ENCODE measurements at regions not wholly inside any gene's neighbourhood (a gene's known extent, or its start where the extent isn't known, plus 50 kb on each side); places are given as distances from the start of the nearest gene placed in this dataset.
A peak's percentile ranks its signal among the peaks of the same experiment; 100 is the strongest.
"Not testable (repeated sequence)": the region's sequence is repeated elsewhere in the genome, so short reads cannot be mapped to it uniquely, and the experiment has no call there.

- no peak for DNase-seq
Observed at GRCh38 chr13:26484196-26484595, 73.3 kb upstream of the WASF3 start.

- DNase-seq, result no peak
Observed at GRCh38 chr13:26485288-26485687, 72.2 kb upstream of the WASF3 start.

GRCh38 chr13:26485786-26486185 is 71.7 kb upstream of the WASF3 start:
- DNase-seq, result no peak

- DNase-seq, result no peak
Observed at GRCh38 chr13:26486550-26486949, 70.9 kb upstream of the WASF3 start.

- DNase-seq, result no peak
Observed at GRCh38 chr13:26487781-26488180, 69.7 kb upstream of the WASF3 start.

- DNase-seq, result no peak
Observed at GRCh38 chr13:26488236-26489003, 69.1 kb upstream of the WASF3 start.

DNA sequence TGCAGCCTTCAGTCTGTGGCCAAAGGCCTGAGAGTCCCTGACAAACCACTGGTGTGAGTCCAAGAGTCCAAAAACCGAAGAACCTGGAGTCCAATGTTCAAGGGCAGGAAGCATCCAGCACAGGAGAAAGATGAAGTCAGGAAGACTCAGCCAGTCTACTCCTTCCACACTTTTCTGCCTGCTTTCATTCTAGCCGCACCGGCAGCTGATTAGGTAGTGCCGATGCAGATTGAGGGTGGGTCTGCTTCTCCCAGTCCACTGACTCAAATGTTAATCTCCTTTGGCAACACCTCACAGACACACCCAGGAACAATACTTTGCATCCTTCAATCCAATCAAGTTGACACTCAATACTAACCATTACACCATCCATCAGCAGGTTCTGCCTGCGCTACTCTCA is 65.2 kb upstream of the WASF3 start:
- not testable (repeated sequence) for DNase-seq

- DNase-seq, result no peak
Observed at GRCh38 chr13:26494571-26495195, 62.8 kb upstream of the WASF3 start.

DNA sequence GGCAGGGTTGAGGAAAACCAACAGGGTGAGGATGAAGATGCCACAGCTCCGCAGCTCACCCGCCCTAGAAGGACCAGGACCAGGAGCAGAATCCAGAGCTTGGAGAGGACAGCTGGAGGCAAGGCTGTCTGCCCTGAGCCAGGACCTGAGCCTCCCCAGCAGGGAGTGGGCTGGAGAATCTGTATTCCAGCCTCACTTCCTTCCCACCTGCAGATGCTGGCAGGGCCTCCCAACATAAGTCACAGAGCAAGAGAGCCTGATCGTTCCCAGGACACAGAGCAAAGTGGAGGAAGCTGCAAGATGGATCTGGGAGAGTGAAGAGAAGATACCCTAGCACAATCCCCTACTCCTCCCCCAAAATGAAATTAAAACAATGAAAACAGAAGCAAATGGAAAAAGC is 61.7 kb upstream of the WASF3 start:
- DNase-seq, result no peak

GRCh38 chr13:26497968-26498511 is 59.4 kb upstream of the WASF3 start:
- no peak for DNase-seq

- no peak for DNase-seq
Observed at GRCh38 chr13:26498656-26499601, 58.6 kb upstream of the WASF3 start.

DNA sequence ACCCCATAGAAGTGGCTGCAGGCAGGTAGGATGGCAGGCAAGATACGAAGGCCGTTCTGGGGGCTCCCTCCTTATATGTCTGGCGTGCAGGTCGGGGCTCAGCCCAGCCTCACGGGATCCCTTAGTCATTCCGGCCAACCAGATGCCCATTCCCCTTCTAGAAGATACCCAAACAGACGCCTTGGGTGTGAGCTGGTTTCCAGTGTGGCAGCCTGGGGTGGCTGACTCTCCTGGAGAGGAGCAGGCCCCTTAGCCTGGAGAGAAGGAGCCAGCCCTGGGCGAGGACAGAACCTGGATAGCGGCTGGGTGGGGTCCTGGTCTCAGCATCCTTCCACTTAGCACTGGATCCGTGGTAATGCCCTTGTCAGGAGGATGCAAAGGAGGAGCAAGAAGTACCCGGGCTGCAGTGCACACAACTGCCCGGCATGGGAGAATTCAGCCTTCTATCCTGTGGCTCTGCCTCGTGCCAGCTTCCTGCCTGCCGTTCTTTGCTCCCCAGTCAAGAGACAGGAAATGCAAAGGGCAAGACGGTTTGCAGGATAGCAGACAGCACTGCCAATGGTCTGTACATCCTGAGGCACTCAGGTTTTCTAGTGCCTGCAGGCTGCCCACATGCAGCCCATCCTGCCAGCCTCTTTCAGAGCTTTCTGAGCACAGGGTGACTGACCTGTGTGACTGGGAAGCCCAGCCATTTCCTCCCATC is 56.7 kb upstream of the WASF3 start:
- DNase-seq, result no peak

DNA sequence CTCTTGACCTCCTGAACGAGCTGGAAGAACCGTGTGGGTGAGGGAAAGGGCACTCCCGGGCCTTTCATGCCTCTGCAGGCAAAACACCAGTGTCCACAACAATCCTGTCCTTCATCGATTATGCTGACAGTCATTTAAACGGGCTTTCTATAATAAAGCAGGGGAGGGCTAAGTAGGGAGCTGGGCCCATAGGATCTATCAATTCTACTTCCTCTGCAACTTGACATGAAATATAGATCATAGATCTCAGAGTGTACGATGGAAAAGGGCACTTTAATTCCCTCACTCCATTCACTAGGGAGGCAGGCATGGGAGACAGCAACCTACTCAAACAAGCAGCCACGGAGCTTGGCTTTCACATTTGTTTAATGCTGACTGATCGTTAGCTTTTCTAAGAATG is 55.8 kb upstream of the WASF3 start:
- DNase-seq, result no peak

DNA sequence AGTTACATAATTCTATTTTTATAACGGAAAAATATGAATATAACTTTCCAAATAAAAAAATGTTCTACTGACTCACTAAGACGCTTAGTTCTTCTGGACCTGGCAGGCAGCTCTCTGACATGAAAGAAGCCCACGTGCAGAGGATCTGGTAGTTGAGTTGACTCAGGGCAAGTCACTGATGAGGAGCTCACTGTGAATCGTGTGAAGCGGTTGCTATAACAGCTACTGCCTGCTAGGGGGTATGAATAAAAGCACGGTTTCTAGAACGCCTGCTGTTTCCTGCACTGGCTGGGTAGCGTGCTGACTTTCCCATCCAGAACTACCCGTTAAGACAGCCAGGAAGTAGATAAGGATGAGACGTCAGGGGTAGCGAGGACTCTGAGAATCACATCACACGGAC is 54.7 kb upstream of the WASF3 start:
- DNase-seq, result peak in 1 of 2 donors; percentile 0

GRCh38 chr13:26503826-26504594 is 53.5 kb upstream of the WASF3 start:
- no peak for DNase-seq
